ENCODE measurements at regions not wholly inside any gene's neighbourhood (a gene's known extent, or its start where the extent isn't known, plus 50 kb on each side); places are given as distances from the start of the nearest gene placed in this dataset.
"Not testable (repeated sequence)": the region's sequence is repeated elsewhere in the genome, so short reads cannot be mapped to it uniquely, and the experiment has no call there.

DNA sequence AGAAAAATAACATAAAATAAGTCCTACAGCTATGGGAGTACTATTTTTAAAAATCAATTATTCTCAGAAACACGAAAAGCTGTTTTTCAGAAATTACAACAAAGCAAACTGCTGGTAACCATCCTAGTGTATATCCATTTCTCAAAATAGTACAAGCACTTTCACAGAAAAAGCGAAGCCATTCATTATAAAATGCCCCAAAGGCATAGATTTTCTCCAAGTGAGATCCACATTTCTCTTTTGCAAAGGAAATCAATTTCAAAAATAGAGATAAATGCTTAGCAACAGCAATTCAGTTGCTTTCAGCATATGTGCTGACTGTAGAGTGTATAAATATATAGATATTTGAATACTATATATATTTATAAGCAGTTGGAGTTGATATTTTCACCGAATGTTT is 1266.3 kb downstream of the SI start:
- DNase-seq (ENCODE audit: low spot score) = no peak

- no peak for DNase-seq (ENCODE audit: low spot score)
These were observed 1268.7 kb downstream of the SI start for GRCh38 chr3:163809540-163809993.

GRCh38 chr3:163786416-163786815 is 1291.9 kb downstream of the SI start:
- DNase-seq (ENCODE audit: low spot score) = no peak

GRCh38 chr3:163785693-163786092 is 1292.6 kb downstream of the SI start:
- DNase-seq (ENCODE audit: low spot score) = no peak

GRCh38 chr3:163779396-163780344 is 1298.6 kb downstream of the SI start:
- DNase-seq (ENCODE audit: low spot score) = no peak

DNA sequence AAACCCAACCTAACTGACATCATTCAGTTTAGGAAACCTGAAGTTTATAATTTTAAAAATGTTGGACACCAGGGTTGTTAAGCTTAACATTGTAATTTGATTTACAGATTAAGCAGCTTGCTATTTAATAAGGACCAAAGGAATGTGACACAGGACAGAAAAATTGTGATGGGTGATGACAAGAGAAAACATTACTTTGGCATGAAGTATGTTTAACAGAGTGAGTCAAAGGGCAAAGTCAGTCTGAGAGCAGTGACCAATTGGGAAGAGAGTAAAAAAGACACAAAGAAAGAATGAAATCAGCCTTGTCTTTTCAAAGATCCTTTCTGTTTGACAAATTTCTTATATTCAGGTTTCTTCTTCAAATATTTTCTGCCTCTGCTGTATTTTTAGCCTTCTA is 1301.6 kb downstream of the SI start:
- no peak for DNase-seq (ENCODE audit: low spot score)

DNA sequence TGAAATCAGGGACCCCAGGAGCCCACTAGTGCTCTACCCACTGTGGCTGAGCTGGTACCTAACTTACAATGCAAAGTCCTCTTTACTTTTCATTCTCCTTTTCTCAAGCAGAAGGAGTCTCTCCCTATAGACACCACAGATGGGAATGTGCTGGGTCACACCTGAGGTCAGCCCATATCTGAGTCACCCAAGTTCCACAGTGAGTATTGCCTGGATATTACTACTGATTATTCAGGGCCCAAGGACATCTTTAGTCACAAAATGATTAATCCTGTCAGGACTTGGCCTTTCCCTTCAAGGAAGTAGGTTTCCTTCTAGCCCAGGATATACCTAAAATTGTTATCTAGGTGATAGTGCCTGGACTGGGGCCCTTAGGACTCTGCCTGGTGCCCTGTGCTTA is 1305.2 kb downstream of the SI start:
- DNase-seq (ENCODE audit: low spot score) = no peak

GRCh38 chr3:163768048-163768447 is 1310.2 kb downstream of the SI start:
- no peak for DNase-seq (ENCODE audit: low spot score)

DNA sequence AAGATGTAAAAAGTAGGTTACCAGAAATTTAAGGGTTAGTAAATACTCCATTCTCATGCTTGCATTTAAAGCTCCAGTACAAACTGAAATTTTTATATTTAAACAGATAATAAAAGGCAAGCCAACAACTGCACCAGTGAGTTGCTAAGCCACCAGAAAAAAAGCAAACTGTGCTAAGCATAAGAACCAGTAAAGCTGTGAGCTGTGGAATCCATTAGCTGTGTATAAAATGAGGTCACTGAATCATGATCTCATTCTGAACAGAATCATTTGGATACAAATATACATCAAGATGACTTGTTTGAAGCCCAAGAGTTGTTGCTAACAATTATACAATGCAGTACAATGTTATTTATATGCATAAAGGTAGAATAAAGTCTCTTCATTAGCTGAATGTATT is 1312.2 kb downstream of the SI start:
- DNase-seq (ENCODE audit: low spot score) = no peak

DNA sequence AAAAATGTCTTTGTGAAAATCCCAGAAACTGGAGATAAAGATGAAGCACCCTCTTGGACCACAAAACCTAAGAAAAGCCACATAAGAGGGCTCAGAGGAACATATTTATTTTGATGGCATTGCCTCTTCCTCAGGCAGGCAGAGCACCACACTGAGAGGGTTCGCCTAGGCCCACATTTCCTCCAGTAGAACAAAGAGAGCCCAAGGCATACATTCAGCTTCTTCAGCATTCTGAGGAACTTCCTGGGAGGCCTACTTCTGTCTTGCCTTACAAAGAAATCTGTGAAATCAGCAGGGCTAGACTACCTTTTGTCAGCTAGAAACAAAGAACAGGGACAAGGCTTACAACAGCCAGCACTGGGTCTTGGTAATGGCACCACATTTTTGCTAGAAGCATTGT is 1325.3 kb downstream of the SI start:
- no peak for DNase-seq (ENCODE audit: low spot score)

GRCh38 chr3:163745204-163745603 is 1333.1 kb downstream of the SI start:
- DNase-seq (ENCODE audit: low spot score) = no peak

DNA sequence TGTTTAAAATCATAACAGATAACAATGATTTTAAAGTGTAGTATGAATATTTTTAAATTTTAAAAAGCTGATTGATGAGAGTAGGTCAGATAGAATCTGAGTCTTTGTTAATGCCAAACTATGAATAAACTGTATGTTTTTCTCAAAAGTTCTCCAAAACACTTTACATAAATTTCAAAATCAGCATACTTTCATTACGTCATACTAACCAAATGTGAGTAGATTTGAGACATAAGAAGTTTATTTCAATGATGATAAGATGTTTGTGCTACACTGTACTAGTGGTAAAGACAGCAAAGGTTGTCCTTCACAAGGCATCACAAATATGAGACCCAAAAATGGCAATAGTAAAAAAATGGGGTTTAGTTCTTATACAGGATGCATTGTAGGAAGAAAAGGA is 1342.9 kb downstream of the SI start:
- DNase-seq (ENCODE audit: low spot score) = no peak

- no peak for DNase-seq (ENCODE audit: low spot score)
These were observed 1347.6 kb downstream of the SI start for GRCh38 chr3:163730684-163731083.

DNA sequence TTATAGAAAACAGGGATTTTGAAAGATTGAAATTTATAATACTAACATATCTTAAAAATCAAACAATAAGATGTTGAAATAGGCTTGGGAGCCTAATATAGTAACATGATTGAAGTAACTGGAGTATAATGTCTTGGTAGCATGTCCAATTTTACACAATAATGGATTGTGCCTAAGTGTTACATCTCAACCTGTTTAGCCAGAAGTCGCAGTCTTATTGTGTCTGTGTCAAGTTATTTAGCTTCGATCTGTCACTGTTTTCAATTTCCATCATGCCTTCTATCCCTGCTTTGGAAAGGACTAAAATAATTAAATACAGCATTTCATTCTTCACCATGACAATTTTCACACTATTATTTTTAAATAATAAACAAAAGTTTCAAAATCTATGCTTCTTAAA is 1352.2 kb downstream of the SI start:
- no peak for DNase-seq (ENCODE audit: low spot score)

DNA sequence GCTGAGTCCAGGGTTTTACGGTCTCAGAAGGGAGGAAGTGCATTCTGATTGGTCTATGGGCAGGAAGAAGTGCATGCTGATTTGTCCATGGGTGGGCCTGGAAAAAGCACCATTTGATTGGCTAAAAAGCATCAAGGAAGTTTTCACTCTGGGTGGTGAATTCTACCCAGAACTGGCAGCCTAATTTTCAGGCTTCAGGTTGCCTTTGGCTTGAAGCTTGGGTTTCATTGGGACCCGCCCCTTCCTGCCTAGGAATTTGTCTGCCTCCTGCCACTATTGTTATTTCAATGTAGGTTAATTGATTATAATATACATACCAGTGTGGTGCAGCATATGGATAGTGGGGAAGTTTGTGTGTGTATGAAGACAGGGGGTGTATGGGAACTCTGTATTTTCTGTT is 1355.9 kb downstream of the SI start:
- DNase-seq (ENCODE audit: low spot score) = no peak

GRCh38 chr3:163721596-163721995 is 1356.7 kb downstream of the SI start:
- DNase-seq (ENCODE audit: low spot score) = no peak

DNA sequence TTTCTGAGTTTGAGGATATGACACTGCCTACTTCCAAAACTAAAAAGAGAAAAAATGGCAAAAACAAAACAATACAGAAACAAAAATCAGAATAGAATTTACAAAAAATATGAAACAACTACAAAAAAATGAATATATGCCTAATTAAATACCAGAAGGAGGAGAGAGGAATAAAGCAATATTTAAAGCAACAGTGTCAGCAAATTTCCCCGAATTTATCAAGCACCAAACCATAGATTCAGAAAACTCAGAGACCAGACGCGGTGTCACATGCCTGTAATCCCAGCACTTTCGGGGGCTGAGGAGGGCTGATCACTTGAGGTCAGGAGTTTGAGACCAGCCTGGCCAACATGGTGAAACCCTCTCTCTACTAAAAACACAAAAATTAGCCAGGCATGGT is 1360.9 kb downstream of the SI start:
- DNase-seq (ENCODE audit: low spot score) = no peak

GRCh38 chr3:163708428-163708827 is 1369.9 kb downstream of the SI start:
- DNase-seq (ENCODE audit: low spot score) = no peak

- DNase-seq (ENCODE audit: low spot score) = no peak
These were observed 1370.6 kb downstream of the SI start for GRCh38 chr3:163707659-163708058.

DNA sequence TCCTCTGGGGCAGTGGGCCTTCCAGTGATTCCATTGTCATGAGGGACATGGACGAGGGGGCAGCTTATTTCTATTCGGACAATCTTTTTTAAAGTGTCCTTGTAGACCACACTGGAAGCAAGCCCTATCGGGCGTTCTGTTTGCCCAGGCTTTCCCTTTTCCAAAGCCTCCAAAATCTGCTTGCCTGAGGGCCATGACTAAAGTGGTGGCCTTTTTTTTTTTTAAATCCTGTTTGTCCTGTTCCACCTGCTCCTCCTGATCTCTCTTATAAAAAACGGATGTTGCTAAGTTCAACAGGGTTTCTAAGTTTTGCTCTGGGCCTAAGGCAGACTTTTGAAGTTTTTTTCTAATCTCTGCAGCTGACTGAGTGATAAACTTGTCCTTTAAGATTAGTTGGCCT is 1380.1 kb downstream of the SI start:
- DNase-seq (ENCODE audit: low spot score) = not testable (repeated sequence)

DNA sequence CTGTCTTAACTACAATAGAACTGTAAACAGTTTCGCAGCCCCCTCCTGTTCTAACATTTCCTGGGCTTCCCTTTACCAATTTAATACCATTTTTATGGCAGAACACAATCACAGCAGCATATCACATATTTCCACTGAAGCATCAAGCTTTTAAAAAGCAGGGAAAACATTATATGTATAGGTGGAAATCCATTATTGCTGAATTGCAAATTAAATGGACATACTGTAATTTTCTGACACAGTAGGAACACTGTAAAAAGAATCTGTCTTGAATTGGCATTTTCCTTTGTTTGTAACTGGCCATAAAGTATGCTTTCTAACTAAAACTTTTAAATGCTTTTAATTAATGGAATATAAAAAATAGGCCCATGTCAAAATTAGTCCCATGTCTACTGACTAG is 1385.8 kb downstream of the SI start:
- DNase-seq (ENCODE audit: low spot score) = no peak

GRCh38 chr3:163684651-163685050 is 1393.6 kb downstream of the SI start:
- no peak for DNase-seq (ENCODE audit: low spot score)

GRCh38 chr3:163672954-163673353 is 1405.3 kb downstream of the SI start:
- DNase-seq (ENCODE audit: low spot score) = no peak

DNA sequence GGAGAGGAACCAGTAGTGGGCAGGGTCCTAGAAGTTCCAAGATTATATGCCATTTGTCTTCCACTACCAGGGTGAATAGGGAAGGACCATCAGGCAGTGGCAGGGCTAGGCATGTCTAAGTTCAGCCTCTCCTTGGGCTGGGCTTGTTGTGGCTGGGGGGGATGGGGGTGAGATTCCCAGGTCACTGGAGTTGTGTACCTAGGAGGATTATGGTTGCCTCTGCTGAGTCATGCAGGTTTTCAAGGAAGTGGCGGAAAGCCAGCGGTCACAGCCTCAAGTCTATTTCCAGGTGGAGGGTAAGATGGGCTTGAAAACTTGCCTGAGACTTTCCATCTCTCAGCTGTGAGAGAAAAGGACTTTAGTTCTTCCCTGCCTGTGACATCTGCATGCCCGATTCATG is 1407.1 kb downstream of the SI start:
- DNase-seq (ENCODE audit: low spot score) = no peak

Measured in kidney tubule cell (primary cell).